ENCODE measurements at regions not wholly inside any gene's neighbourhood (a gene's known extent, or its start where the extent isn't known, plus 50 kb on each side); places are given as distances from the start of the nearest gene placed in this dataset.

DNA sequence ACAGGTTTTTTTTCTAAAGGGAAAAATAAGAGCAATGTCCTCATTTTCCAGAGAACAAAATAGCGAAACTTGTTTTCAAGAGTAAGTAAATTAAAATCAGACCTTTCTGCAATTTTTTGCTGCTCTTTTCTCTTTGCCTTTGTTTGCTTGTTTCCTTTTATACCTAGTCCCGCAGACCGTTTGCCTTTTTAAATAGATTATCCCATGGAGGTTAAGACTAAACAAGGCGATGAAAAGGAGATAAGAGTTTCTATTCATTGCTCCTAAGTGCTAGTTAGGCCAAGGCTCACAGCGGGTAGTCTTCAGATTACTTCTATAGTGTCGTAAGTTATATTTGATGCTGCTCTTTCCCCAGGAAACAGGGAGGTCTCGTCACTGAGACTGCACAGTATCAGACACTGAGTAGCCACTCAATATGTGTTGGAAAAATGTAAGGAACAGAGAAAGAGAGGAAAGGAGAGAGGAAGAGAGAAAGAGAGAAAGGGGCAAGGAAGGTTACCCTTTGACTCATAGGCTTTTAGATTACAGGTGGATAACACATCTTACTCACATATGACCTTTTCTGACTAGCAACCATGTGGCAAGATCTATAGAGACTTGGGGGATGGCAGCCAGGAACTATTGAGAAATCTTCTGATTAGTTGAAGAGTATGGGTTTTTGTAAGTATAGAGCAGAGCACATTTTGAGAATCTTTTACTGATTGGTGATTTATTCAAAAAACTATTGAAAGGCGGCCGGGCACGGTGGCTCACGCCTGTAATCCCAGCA, 107.5 kb upstream of the PARP11 start:
- no peak for FAIRE-seq
- no peak overlapping the region for H3K4me3 ChIP-seq
- SMC1A ChIA-PET (ENCODE audit: uncharacterized antibody, unreplicated experiment) = no interaction called here

More for the DNA sequence above, 107.5 kb upstream of the PARP11 start:
- TF ChIP-seq ZNF622 (IDR thresholded peaks at IDR 0.05) (no peak), POU2F2 (IDR thresholded peaks at IDR 0.05; ENCODE audit: borderline replicate concordance, low read depth, low read length) (no peak), EED (IDR thresholded peaks at IDR 0.05; ENCODE audit: low read depth) (no peak), EGR1 (IDR thresholded peaks at IDR 0.05; ENCODE audit: borderline replicate concordance in 1 of 2, low read depth in 2 of 2, low read length in 2 of 2) (no peak), CBX5 (IDR thresholded peaks at IDR 0.05; ENCODE audit: low read depth) (no peak), ZNF274 (IDR thresholded peaks at IDR 0.05; ENCODE audit: insufficient read depth, insufficient read length) (no peak), PAX8 (IDR thresholded peaks at IDR 0.05) (no peak), HDAC2 (IDR thresholded peaks at IDR 0.05) (no peak), PML (IDR thresholded peaks at IDR 0.05; ENCODE audit: low read length) (no peak), SMC3 (IDR thresholded peaks at IDR 0.05; ENCODE audit: borderline replicate concordance, low read length) (no peak), FOXM1 (IDR thresholded peaks at IDR 0.05; ENCODE audit: low read depth, low read length) (no peak), MEF2B (IDR thresholded peaks at IDR 0.05; ENCODE audit: partially characterized antibody, poor library complexity, severe bottlenecking) (no peak)
- TF ChIP-seq, protein P1, sequence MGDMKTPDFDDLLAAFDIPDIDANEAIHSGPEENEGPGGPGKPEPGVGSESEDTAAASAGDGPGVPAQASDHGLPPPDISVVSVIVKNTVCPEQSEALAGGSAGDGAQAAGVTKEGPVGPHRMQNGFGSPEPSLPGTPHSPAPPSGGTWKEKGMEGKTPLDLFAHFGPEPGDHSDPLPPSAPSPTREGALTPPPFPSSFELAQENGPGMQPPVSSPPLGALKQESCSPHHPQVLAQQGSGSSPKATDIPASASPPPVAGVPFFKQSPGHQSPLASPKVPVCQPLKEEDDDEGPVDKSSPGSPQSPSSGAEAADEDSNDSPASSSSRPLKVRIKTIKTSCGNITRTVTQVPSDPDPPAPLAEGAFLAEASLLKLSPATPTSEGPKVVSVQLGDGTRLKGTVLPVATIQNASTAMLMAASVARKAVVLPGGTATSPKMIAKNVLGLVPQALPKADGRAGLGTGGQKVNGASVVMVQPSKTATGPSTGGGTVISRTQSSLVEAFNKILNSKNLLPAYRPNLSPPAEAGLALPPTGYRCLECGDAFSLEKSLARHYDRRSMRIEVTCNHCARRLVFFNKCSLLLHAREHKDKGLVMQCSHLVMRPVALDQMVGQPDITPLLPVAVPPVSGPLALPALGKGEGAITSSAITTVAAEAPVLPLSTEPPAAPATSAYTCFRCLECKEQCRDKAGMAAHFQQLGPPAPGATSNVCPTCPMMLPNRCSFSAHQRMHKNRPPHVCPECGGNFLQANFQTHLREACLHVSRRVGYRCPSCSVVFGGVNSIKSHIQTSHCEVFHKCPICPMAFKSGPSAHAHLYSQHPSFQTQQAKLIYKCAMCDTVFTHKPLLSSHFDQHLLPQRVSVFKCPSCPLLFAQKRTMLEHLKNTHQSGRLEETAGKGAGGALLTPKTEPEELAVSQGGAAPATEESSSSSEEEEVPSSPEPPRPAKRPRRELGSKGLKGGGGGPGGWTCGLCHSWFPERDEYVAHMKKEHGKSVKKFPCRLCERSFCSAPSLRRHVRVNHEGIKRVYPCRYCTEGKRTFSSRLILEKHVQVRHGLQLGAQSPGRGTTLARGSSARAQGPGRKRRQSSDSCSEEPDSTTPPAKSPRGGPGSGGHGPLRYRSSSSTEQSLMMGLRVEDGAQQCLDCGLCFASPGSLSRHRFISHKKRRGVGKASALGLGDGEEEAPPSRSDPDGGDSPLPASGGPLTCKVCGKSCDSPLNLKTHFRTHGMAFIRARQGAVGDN (IDR thresholded peaks at IDR 0.05) = no peak
- ATAC-seq (no peak), DNase-seq (ENCODE audit: low read depth, low spot score) (no peak)
- WGBS (ENCODE audit: insufficient coverage, insufficient replicate concordance, low lambda C conversion rate, missing lambda C conversion rate) = 55% methylated on average over 11 of the region's 11 CpGs
- intact Hi-C loops (cut with micrococcal nuclease; ENCODE audit: unreplicated experiment) (no loop called here), in situ Hi-C loops (cut with MboI) (no loop called here)
- Histone ChIP-seq H3K27ac (ENCODE audit: control insufficient read depth, insufficient read depth) (no peak overlapping the region), H3K4me1 (ENCODE audit: control insufficient read depth, insufficient read depth, low read length) (no peaks in the 10 kb centered on the region), H3K79me2 (ENCODE audit: control insufficient read depth, insufficient read depth, low read length) (no peaks in the 10 kb centered on the region), H2AFZ (ENCODE audit: control insufficient read depth, low read depth, low read length) (no peak overlapping the region), H3K9ac (ENCODE audit: control insufficient read depth, insufficient read depth, low read length) (no peak overlapping the region), H3K36me3 (ENCODE audit: control insufficient read depth in 2 of 2, insufficient read depth in 2 of 2, low read length in 1 of 2) (no peaks in the 10 kb centered on the region), H3K4me2 (ENCODE audit: control insufficient read depth, insufficient read depth) (no peak overlapping the region), H3K9me3 (replicated peaks; ENCODE audit: control insufficient read depth, insufficient read depth, low read length) (peaks cover 2% of the 10 kb centered on the region; the same call in 2 of the 3 replicates), H3K27me3 (replicated peaks in 1 of 2; ENCODE audit: control insufficient read depth in 2 of 2, insufficient read depth in 2 of 2, low read length in 1 of 2) (no peaks in the 10 kb centered on the region), H4K20me1 (ENCODE audit: control insufficient read depth, insufficient read depth) (no peaks in the 10 kb centered on the region)
- no TSS peak for BruUV-seq (replicated peaks)
- POLR2A ChIA-PET = no interaction called here
- RAD21 ChIA-PET (ENCODE audit: unreplicated experiment) = no interaction called here
- CTCF ChIA-PET = interaction anchor here (1.8 kb wide), 1 partner anchor 8 kb away, joined by 4 read pairs; no protein-coding TSS in a partner anchor
